ENCODE measurements at regions not wholly inside any gene's neighbourhood (a gene's known extent, or its start where the extent isn't known, plus 50 kb on each side); places are given as distances from the start of the nearest gene placed in this dataset.

DNA sequence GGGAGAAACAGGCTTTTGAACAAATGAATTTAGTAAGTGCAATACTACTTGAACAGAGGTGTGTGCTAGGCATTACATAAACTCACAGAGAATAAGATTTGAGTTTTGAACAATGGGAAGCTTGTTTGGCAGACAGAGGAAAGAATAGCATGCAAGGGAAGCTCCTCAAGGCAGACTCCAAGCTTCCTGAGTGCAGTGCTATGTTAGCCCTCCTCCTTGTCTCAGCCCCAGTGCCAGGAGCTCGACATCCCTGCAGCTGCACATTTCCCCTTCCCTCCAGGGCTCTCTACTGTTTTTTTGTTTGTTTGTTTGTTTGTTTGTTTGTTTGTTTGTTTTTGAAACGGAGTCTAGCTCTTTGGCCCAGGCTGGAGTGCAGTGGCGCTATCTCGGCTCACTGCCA lies 237.5 kb downstream of the IPMK start:
- H3K4me1 ChIP-seq (ENCODE audit: insufficient read depth, low read length, poor library complexity, severe bottlenecking) = no peaks in the 10 kb centered on the region
- H3K36me3 ChIP-seq (ENCODE audit: insufficient read depth, low read length, poor library complexity, severe bottlenecking) = no peaks in the 10 kb centered on the region
- H3K9me3 ChIP-seq (ENCODE audit: low read depth, low read length, poor library complexity, severe bottlenecking) = no peaks in the 10 kb centered on the region
- POLR2A ChIA-PET (ENCODE audit: low non-redundant PET) = no interaction called here
- no TSS peak for BruUV-seq (replicated peaks)
- no peak overlapping the region for H3K4me3 ChIP-seq (ENCODE audit: low read depth, low read length, poor library complexity, severe bottlenecking)
- CTCF ChIA-PET = no interaction called here
- no peak for TF ChIP-seq EZH2 (IDR thresholded peaks at IDR 0.05; ENCODE audit: borderline replicate concordance, low read depth, low read length, poor library complexity, severe bottlenecking)
- TF ChIP-seq, protein P1, sequence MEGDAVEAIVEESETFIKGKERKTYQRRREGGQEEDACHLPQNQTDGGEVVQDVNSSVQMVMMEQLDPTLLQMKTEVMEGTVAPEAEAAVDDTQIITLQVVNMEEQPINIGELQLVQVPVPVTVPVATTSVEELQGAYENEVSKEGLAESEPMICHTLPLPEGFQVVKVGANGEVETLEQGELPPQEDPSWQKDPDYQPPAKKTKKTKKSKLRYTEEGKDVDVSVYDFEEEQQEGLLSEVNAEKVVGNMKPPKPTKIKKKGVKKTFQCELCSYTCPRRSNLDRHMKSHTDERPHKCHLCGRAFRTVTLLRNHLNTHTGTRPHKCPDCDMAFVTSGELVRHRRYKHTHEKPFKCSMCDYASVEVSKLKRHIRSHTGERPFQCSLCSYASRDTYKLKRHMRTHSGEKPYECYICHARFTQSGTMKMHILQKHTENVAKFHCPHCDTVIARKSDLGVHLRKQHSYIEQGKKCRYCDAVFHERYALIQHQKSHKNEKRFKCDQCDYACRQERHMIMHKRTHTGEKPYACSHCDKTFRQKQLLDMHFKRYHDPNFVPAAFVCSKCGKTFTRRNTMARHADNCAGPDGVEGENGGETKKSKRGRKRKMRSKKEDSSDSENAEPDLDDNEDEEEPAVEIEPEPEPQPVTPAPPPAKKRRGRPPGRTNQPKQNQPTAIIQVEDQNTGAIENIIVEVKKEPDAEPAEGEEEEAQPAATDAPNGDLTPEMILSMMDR (conservative IDR thresholded peaks at IDR 0.05; ENCODE audit: low read depth, low read length) = no peak
- no peak overlapping the region for H3K27ac ChIP-seq (ENCODE audit: low read depth, low read length, poor library complexity, severe bottlenecking)
- intact Hi-C loops (cut with micrococcal nuclease; ENCODE audit: unreplicated experiment) = no loop called here
- H3K27me3 ChIP-seq (replicated peaks; ENCODE audit: insufficient read depth, low read depth, low read length, poor library complexity) = no peaks in the 10 kb centered on the region
- DNase-seq (ENCODE audit: low spot score) = no peak

DNA sequence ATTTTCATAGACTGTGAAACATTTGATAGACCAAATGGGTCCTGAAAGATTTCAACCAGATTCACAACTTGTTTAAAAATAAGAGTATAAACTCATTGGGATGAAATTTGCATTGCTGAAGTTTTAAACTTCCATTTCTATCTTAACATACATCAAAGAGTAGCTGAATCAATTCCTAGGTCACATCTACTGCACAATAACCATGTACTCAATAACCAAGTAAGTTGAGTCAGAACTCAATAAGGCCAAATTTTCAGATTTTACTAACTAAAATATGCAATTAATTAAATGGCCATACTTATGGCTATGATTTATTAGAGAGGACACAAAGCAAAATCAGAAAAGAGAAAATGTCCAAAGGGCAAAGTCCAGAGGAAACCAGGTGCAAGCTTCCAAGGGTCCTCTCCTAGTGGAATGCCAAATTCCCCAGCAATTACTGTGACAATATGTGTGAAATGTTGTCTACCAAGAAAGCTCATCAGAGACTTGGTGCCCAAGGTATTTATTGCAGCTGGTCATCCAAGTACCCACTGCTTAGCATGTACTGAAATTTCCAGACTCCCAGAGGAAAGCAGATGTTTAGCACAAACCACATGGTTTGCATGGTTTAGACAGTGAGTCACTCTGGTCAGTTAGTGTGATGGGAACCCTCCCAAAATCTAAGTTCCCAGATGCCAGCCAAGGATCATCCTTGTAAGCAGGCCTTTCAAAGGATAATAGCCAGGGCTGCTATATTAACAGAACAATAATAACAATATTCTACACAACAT lies 238.9 kb downstream of the IPMK start:
- H3K27ac ChIP-seq (ENCODE audit: low read depth, low read length, poor library complexity, severe bottlenecking) = no peak overlapping the region
- intact Hi-C loops (cut with micrococcal nuclease; ENCODE audit: unreplicated experiment) = no loop called here
- TF ChIP-seq EZH2 (IDR thresholded peaks at IDR 0.05; ENCODE audit: borderline replicate concordance, low read depth, low read length, poor library complexity, severe bottlenecking) = no peak
- TF ChIP-seq, protein P1 (conservative IDR thresholded peaks at IDR 0.05; ENCODE audit: low read depth, low read length) = no peak
- no peaks in the 10 kb centered on the region for H3K4me1 ChIP-seq (ENCODE audit: insufficient read depth, low read length, poor library complexity, severe bottlenecking)
- H3K27me3 ChIP-seq (replicated peaks; ENCODE audit: insufficient read depth, low read depth, low read length, poor library complexity) = no peaks in the 10 kb centered on the region
- no peaks in the 10 kb centered on the region for H3K36me3 ChIP-seq (ENCODE audit: insufficient read depth, low read length, poor library complexity, severe bottlenecking)
- no TSS peak for BruUV-seq (replicated peaks)
- H3K9me3 ChIP-seq (ENCODE audit: low read depth, low read length, poor library complexity, severe bottlenecking) = no peaks in the 10 kb centered on the region
- ChIA-PET POLR2A (ENCODE audit: low non-redundant PET) (interaction anchor here (0.7 kb wide), 1 partner anchor 619 kb away, joined by 3 read pairs; no protein-coding TSS in a partner anchor), CTCF (no interaction called here)
- no peak for DNase-seq (ENCODE audit: low spot score)
- no peak overlapping the region for H3K4me3 ChIP-seq (ENCODE audit: low read depth, low read length, poor library complexity, severe bottlenecking)

GRCh38 chr10:58027426-58027825 lies 240.3 kb downstream of the IPMK start:
- DNase-seq (ENCODE audit: low spot score) = no peak
- no peak overlapping the region for H3K27ac ChIP-seq (ENCODE audit: low read depth, low read length, poor library complexity, severe bottlenecking)
- no peaks in the 10 kb centered on the region for H3K9me3 ChIP-seq (ENCODE audit: low read depth, low read length, poor library complexity, severe bottlenecking)
- no peak overlapping the region for H3K4me3 ChIP-seq (ENCODE audit: low read depth, low read length, poor library complexity, severe bottlenecking)
- POLR2A ChIA-PET (ENCODE audit: low non-redundant PET) = no interaction called here
- intact Hi-C loops (cut with micrococcal nuclease; ENCODE audit: unreplicated experiment) = no loop called here
- no TSS peak for BruUV-seq (replicated peaks)
- no peaks in the 10 kb centered on the region for H3K27me3 ChIP-seq (replicated peaks; ENCODE audit: insufficient read depth, low read depth, low read length, poor library complexity)
- TF ChIP-seq, protein P1 (conservative IDR thresholded peaks at IDR 0.05; ENCODE audit: low read depth, low read length) = no peak
- TF ChIP-seq EZH2 (IDR thresholded peaks at IDR 0.05; ENCODE audit: borderline replicate concordance, low read depth, low read length, poor library complexity, severe bottlenecking) = no peak
- H3K36me3 ChIP-seq (ENCODE audit: insufficient read depth, low read length, poor library complexity, severe bottlenecking) = no peaks in the 10 kb centered on the region
- CTCF ChIA-PET = no interaction called here
- no peaks in the 10 kb centered on the region for H3K4me1 ChIP-seq (ENCODE audit: insufficient read depth, low read length, poor library complexity, severe bottlenecking)
